ENCODE measurements at regions not wholly inside any gene's neighbourhood (a gene's known extent, or its start where the extent isn't known, plus 50 kb on each side); places are given as distances from the start of the nearest gene placed in this dataset.

- TF ChIP-seq CTCF (IDR thresholded peaks at IDR 0.05 in 8 of 11, conservative IDR thresholded peaks at IDR 0.05 in 3 of 11): no peak
- no peak for TF ChIP-seq POLR2A (IDR thresholded peaks at IDR 0.05)
These were observed 602.9 kb upstream of the PFKP start for GRCh38 chr10:2464483-2464882.

All from spleen (tissue), 7 donors.